Prostate gland (tissue), 2 donors: ENCODE measurements at regions not wholly inside any gene's neighbourhood (a gene's known extent, or its start where the extent isn't known, plus 50 kb on each side); places are given as distances from the start of the nearest gene placed in this dataset.

ENCODE experiments used
- DNase-seq: peaks from one replicate; pipeline ENCODE4 v3.0.0-alpha.2; 2019; ENCODE audit warnings: low spot score
- H3K27ac ChIP-seq, 2 donors: fragments of 200-600 bp; sonication (generic); 2 replicates each; pipeline ENCODE4 v1.5.1; 2017 to 2019
- H3K27me3 ChIP-seq: fragments of 200-600 bp; sonication (generic); replicated peaks from 2 replicates; pipeline ENCODE4 v1.5.1; 2019; ENCODE audit not compliant: insufficient read depth
- H3K36me3 ChIP-seq, 2 donors: fragments of 200-600 bp; sonication (generic); 1 replicate in 1 of 2; 2 replicates in 1 of 2; pipeline versions ENCODE4 v1.5.1 to v1.8.1; 2017 to 2019
- H3K4me1 ChIP-seq: fragments of 200-600 bp; sonication (generic); replicated peaks from 2 replicates; pipeline ENCODE4 v1.5.1; 2019
- H3K4me3 ChIP-seq, 2 donors: fragments of 200-600 bp; sonication (generic); 2 replicates each; pipeline ENCODE4 v1.5.1; 2017 to 2019
- H3K9me3 ChIP-seq: fragments of 200-600 bp; sonication (generic); 2 replicates; pipeline ENCODE4 v1.5.1; 2017
- POLR2A ChIP-seq: fragments of 450-650 bp; IDR thresholded peaks from one replicate; pipeline ENCODE4 v1.6.1; 2016; ENCODE audit warnings: antibody characterized with exemption, mild to moderate bottlenecking
- POLR2AphosphoS5 ChIP-seq: sonication (generic); formaldehyde crosslinking; IDR thresholded peaks from one replicate; pipeline ENCODE4 v1.6.1; 2017; ENCODE audit warnings: antibody characterized with exemption
- WGBS: methylation state at CpG from one replicate; pipeline ENCODE4 v1.1.5; 2018; 5-methylcytosine and 5-hydroxymethylcytosine counted together
- intact Hi-C: fragments of 100-400 bp; cut with DNase I; formaldehyde crosslinking; loops from one replicate; pipeline ENCODE4 v1.14.2; 2022
- TF ChIP-seq, protein P1 (sequence below), 4 experiments: fragments of 200-600 bp in 2 of 4; fragments of 450-650 bp in 2 of 4; sonication (generic) in 2 of 4; IDR thresholded peaks; 1 replicate in 3 of 4; 2 replicates in 1 of 4; pipeline ENCODE4 v1.5.1; 2016 to 2019; ENCODE audit warnings: antibody characterized with exemption in 4 of 4, mild to moderate bottlenecking in 2 of 4, moderate library complexity in 2 of 4

DNA sequence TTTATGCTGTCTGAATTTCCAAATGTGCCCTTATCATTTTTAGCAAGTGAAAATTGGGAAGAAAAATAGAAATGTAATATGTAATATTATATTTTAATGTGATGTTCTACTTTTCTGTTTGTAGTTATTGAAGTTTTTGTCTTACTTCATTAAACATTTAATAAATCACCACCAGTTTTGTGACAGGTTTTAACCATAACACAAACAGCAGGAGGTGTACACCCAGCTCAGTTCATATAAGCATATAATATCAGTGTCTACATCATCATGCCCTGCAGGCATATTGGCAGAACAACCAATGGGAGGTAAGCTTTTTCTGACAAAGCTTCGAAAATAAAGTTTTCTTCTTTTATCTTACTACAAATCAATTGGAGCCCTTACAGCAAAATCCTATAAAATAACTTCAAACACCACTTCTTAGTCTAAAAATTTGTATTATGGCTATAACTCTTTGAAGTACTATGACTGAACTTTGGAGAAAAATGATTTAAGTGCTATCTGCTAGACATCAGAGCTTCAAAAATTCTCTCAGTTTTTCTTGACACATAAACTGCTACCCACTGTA is 236.7 kb downstream of the BARHL2 start:
- no peak for TF ChIP-seq POLR2A
- TF ChIP-seq, protein P1, sequence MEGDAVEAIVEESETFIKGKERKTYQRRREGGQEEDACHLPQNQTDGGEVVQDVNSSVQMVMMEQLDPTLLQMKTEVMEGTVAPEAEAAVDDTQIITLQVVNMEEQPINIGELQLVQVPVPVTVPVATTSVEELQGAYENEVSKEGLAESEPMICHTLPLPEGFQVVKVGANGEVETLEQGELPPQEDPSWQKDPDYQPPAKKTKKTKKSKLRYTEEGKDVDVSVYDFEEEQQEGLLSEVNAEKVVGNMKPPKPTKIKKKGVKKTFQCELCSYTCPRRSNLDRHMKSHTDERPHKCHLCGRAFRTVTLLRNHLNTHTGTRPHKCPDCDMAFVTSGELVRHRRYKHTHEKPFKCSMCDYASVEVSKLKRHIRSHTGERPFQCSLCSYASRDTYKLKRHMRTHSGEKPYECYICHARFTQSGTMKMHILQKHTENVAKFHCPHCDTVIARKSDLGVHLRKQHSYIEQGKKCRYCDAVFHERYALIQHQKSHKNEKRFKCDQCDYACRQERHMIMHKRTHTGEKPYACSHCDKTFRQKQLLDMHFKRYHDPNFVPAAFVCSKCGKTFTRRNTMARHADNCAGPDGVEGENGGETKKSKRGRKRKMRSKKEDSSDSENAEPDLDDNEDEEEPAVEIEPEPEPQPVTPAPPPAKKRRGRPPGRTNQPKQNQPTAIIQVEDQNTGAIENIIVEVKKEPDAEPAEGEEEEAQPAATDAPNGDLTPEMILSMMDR (IDR thresholded peaks at IDR 0.05): no peak
- H3K9me3 ChIP-seq: no peaks in the 10 kb centered on the region

DNA sequence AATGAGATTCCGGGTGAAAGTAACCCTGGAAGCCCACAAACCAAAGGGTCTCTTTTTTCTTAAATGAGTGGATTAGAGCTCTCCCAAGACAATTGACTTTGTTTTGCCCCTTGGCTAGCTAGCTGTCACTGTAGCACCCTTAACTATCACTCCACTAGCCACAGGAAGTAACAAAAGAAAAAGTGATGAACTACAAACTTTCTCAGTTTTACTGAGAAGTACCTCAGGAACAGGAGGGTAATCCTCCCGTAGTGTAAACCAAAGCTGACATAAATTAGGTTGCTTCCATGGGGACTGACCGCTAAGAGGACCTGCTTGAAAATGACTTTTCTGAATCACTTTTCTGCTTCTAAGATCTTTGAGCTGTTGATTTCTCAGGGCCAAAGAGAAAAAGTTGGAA is 240.1 kb downstream of the BARHL2 start:
- WGBS: 61% methylated on average over 3 of the region's 3 CpGs
- DNase-seq: no peak
- intact Hi-C loops: no loop called here
- H3K36me3 ChIP-seq: no peaks in the 10 kb centered on the region
- TF ChIP-seq, protein P1 (IDR thresholded peaks at IDR 0.05): no peak
- TF ChIP-seq POLR2AphosphoS5 (no peak), POLR2A (no peak)
- H3K27ac ChIP-seq: no peak overlapping the region
- no peaks in the 10 kb centered on the region for H3K4me1 ChIP-seq
- H3K27me3 ChIP-seq: no peaks in the 10 kb centered on the region
- H3K9me3 ChIP-seq: no peaks in the 10 kb centered on the region
- no peak overlapping the region for H3K4me3 ChIP-seq

More for the DNA sequence above, 236.7 kb downstream of the BARHL2 start:
- H3K4me1 ChIP-seq: no peaks in the 10 kb centered on the region
- H3K36me3 ChIP-seq: no peaks in the 10 kb centered on the region
- no peaks in the 10 kb centered on the region for H3K27me3 ChIP-seq
- 2% methylated on average over 1 of the region's 1 CpG for WGBS
- no peak overlapping the region for H3K27ac ChIP-seq
- DNase-seq: no peak
- intact Hi-C loops: no loop called here
- no peak overlapping the region for H3K4me3 ChIP-seq

DNA sequence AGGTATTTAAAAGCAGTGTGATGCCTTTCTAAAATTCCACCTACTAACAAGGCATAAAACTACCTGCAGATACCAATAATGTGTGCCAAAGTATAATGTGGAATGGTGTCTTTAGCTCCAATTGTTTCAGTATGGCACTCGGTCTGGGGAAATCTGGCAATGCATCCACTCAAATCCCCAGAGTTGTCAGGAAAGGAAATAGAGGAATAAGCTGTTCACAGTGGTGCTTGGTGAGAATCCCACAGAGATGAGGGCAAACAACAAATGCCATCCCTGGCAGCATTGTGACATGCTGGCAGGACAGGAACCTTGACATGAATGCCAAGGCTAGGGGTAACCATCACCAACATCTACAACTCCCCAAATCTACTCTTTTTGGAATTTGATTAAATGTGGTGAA is 240.7 kb downstream of the BARHL2 start:
- no peak overlapping the region for H3K4me3 ChIP-seq
- no peak for DNase-seq
- TF ChIP-seq POLR2A (no peak), POLR2AphosphoS5 (no peak)
- TF ChIP-seq, protein P1 (IDR thresholded peaks at IDR 0.05): no peak
- intact Hi-C loops: no loop called here
- no peaks in the 10 kb centered on the region for H3K4me1 ChIP-seq
- no peaks in the 10 kb centered on the region for H3K27me3 ChIP-seq
- H3K9me3 ChIP-seq: no peaks in the 10 kb centered on the region
- no peaks in the 10 kb centered on the region for H3K36me3 ChIP-seq
- no peak overlapping the region for H3K27ac ChIP-seq
- WGBS: 81% methylated on average over 1 of the region's 1 CpG

DNA sequence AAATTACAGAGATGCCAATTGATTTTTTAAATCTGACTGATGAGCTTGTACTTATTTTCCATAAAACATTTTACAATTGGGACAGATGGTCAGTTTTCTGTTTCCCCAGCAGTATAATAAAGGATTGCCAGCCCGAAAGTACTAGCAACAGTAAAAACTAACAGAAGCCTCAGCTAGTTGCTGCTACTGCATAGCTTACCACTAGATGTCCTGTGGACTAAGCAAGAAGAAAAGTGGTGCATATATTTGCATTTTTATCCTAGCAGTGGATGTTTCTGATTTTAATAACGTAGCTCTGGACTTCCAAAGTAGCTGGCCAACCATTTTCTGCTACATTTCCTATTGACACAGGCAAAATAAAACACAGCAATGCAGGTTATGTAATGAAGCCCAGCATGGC is 241.5 kb downstream of the BARHL2 start:
- no peak overlapping the region for H3K4me3 ChIP-seq
- H3K9me3 ChIP-seq: no peaks in the 10 kb centered on the region
- H3K4me1 ChIP-seq: no peaks in the 10 kb centered on the region
- no peak overlapping the region for H3K27ac ChIP-seq
- intact Hi-C loops: no loop called here
- no peaks in the 10 kb centered on the region for H3K27me3 ChIP-seq
- no peak for DNase-seq
- TF ChIP-seq, protein P1 (IDR thresholded peaks at IDR 0.05): no peak
- TF ChIP-seq POLR2AphosphoS5 (no peak), POLR2A (no peak)
- WGBS: 13% methylated on average over 2 of the region's 2 CpGs
- no peaks in the 10 kb centered on the region for H3K36me3 ChIP-seq

DNA sequence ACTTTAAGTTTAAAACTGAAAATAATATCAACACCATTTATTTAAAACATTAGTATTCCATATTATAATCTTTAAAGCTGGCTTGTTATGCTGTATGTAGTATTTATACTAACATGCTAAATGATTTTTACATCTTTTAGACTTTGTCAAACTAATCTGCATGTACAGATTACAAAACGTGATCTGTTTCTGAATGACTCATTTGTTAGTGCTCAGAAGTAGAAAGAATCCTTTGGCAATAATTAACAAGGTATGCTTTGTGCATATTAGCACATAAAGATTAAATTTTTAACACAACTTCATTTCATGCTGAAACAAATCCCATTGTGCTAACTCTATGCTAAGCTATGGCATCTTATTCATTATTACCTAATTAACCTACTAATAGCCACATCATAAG is 242.4 kb downstream of the BARHL2 start:
- Histone ChIP-seq H3K4me1 (no peaks in the 10 kb centered on the region), H3K27ac (no peak overlapping the region), H3K27me3 (no peaks in the 10 kb centered on the region), H3K36me3 (no peaks in the 10 kb centered on the region), H3K4me3 (no peak overlapping the region), H3K9me3 (no peaks in the 10 kb centered on the region)
- TF ChIP-seq POLR2A (no peak), POLR2AphosphoS5 (no peak)
- TF ChIP-seq, protein P1 (IDR thresholded peaks at IDR 0.05): no peak
- WGBS: 43% methylated on average over 1 of the region's 1 CpG
- intact Hi-C loops: no loop called here
- DNase-seq: no peak
